GM18502 (cell line): ENCODE measurements at regions not wholly inside any gene's neighbourhood (a gene's known extent, or its start where the extent isn't known, plus 50 kb on each side); places are given as distances from the start of the nearest gene placed in this dataset.
"Not testable (repeated sequence)": the region's sequence is repeated elsewhere in the genome, so short reads cannot be mapped to it uniquely, and the experiment has no call there.

Experiments
- ATAC-seq: cut with Tn5 transposase; IDR thresholded peaks from one replicate; pipeline ENCODE4 v1.9.1; 2021; ENCODE audit warnings: mild to moderate bottlenecking; ENCODE audit not compliant: unreplicated experiment, poor library complexity

GRCh38 chr7:10779465-10780399 lies 193.9 kb upstream of the PHF14 start:
- no peak for ATAC-seq

- ATAC-seq, result no peak
Observed at GRCh38 chr7:10780400-10780747, 193.3 kb upstream of the PHF14 start.

GRCh38 chr7:10786976-10787375 lies 186.7 kb upstream of the PHF14 start:
- ATAC-seq, result not testable (repeated sequence)

- ATAC-seq, result no peak
Observed at GRCh38 chr7:10789170-10789569, 184.5 kb upstream of the PHF14 start.

- ATAC-seq, result no peak
Observed at GRCh38 chr7:10790910-10791309, 182.8 kb upstream of the PHF14 start.

- no peak for ATAC-seq
Observed at GRCh38 chr7:10793995-10794775, 179.5 kb upstream of the PHF14 start.

GRCh38 chr7:10797157-10797556 lies 176.5 kb upstream of the PHF14 start:
- ATAC-seq, result no peak

- no peak for ATAC-seq
Observed at GRCh38 chr7:10798044-10798443, 175.6 kb upstream of the PHF14 start.

- no peak for ATAC-seq
Observed at GRCh38 chr7:10799475-10799874, 174.2 kb upstream of the PHF14 start.

GRCh38 chr7:10802011-10802410 lies 171.7 kb upstream of the PHF14 start:
- ATAC-seq, result no peak

- no peak for ATAC-seq
Observed at GRCh38 chr7:10802526-10802925, 171.1 kb upstream of the PHF14 start.

- no peak for ATAC-seq
Observed at GRCh38 chr7:10803720-10804119, 170.0 kb upstream of the PHF14 start.

- no peak for ATAC-seq
Observed at GRCh38 chr7:10804770-10805169, 168.9 kb upstream of the PHF14 start.

GRCh38 chr7:10815546-10815945 lies 158.1 kb upstream of the PHF14 start:
- no peak for ATAC-seq

GRCh38 chr7:10821156-10821555 lies 152.5 kb upstream of the PHF14 start:
- no peak for ATAC-seq

- no peak for ATAC-seq
Observed at GRCh38 chr7:10824154-10824553, 149.5 kb upstream of the PHF14 start.

- ATAC-seq, result no peak
Observed at GRCh38 chr7:10838228-10838627, 135.4 kb upstream of the PHF14 start.

- ATAC-seq, result no peak
Observed at GRCh38 chr7:10845225-10845624, 128.4 kb upstream of the PHF14 start.

GRCh38 chr7:10855583-10855982 lies 118.1 kb upstream of the PHF14 start:
- ATAC-seq, result no peak

GRCh38 chr7:10860516-10860915 lies 113.2 kb upstream of the PHF14 start:
- ATAC-seq, result no peak

GRCh38 chr7:10863476-10863875 lies 110.2 kb upstream of the PHF14 start:
- ATAC-seq, result no peak
